ENCODE measurements at regions not wholly inside any gene's neighbourhood (a gene's known extent, or its start where the extent isn't known, plus 50 kb on each side); places are given as distances from the start of the nearest gene placed in this dataset.
A peak's percentile ranks its signal among the peaks of the same experiment; 100 is the strongest.

DNA sequence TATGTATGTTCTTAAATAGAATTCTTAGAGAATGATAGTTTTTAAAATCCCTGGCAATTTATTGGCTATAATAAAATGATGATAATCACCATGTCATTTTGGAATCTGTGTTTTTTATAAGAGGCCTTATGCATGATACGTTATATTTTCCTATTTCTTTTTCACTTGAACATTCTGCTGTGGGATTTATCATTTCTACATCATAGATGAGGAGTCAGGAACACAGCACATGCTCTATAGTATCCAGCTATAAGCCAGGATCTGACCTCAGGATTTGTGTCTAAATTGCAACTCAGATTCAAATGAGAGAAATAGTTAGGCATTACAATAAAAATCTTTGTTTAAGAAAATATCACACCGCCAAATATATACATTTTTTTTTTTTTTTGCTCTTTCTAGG is 928.0 kb downstream of the EFNB2 start:
- TF ChIP-seq, protein P1, sequence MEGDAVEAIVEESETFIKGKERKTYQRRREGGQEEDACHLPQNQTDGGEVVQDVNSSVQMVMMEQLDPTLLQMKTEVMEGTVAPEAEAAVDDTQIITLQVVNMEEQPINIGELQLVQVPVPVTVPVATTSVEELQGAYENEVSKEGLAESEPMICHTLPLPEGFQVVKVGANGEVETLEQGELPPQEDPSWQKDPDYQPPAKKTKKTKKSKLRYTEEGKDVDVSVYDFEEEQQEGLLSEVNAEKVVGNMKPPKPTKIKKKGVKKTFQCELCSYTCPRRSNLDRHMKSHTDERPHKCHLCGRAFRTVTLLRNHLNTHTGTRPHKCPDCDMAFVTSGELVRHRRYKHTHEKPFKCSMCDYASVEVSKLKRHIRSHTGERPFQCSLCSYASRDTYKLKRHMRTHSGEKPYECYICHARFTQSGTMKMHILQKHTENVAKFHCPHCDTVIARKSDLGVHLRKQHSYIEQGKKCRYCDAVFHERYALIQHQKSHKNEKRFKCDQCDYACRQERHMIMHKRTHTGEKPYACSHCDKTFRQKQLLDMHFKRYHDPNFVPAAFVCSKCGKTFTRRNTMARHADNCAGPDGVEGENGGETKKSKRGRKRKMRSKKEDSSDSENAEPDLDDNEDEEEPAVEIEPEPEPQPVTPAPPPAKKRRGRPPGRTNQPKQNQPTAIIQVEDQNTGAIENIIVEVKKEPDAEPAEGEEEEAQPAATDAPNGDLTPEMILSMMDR (conservative IDR thresholded peaks at IDR 0.05 in 1 of 2, IDR thresholded peaks at IDR 0.05 in 1 of 2; ENCODE audit: low read depth in 1 of 2, low read length in 2 of 2), result no peak
- TF ChIP-seq EZH2 (IDR thresholded peaks at IDR 0.05; ENCODE audit: low read length, missing control alignments), result no peak
- Histone ChIP-seq H3K79me2 (ENCODE audit: control insufficient read depth, insufficient read depth, low read length) (no peaks in the 10 kb centered on the region), H3K4me3 (replicated peaks in 1 of 4; ENCODE audit: control extremely low read depth in 1 of 4, insufficient read depth in 1 of 4, low read depth in 3 of 4, low read length in 4 of 4) (no peak overlapping the region), H3K4me2 (ENCODE audit: extremely low read depth, insufficient read depth, low read length) (no peak overlapping the region), H4K20me1 (ENCODE audit: control insufficient read depth, extremely low read depth, insufficient read depth, low read length) (no peaks in the 10 kb centered on the region), H3K9me3 (ENCODE audit: control insufficient read depth, insufficient read depth, low read depth, low read length) (no peaks in the 10 kb centered on the region), H2AFZ (ENCODE audit: low read length) (no peak overlapping the region), H3K4me1 (ENCODE audit: control insufficient read depth, extremely low read depth, insufficient read depth, low read length) (no peaks in the 10 kb centered on the region), H3K27me3 (ENCODE audit: control insufficient read depth, insufficient read depth, low read length) (no peaks in the 10 kb centered on the region), H3K9ac (ENCODE audit: insufficient read depth, low read length) (no peak overlapping the region), H3K27ac (ENCODE audit: insufficient read depth, low read length) (no peak overlapping the region), H3K36me3 (ENCODE audit: control insufficient read depth, insufficient read depth, low read length) (no peaks in the 10 kb centered on the region)
- DNase-seq (ENCODE audit: low read depth in 2 of 2), result no peak

DNA sequence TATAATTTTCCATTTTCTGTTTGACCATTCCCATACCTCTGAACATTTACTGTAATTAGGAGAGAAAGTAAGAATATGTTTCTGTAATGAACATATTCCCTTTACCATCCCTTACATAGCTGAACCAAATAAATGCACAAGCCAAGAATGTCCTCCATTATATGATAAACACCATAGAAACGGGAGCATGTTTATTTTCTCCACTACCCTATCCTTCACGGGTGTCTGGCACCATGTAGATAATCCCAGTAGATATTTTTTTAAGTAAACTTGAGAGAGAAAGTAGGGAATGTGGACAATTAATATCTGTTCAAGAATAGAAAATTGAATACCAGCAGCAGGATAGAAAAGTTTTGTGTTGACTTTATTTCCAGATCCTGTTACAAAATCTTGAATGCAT is 928.4 kb downstream of the EFNB2 start:
- H3K79me2 ChIP-seq (ENCODE audit: control insufficient read depth, insufficient read depth, low read length), result no peaks in the 10 kb centered on the region
- H3K9ac ChIP-seq (ENCODE audit: insufficient read depth, low read length), result no peak overlapping the region
- H3K27me3 ChIP-seq (ENCODE audit: control insufficient read depth, insufficient read depth, low read length), result no peaks in the 10 kb centered on the region
- no peaks in the 10 kb centered on the region for H3K9me3 ChIP-seq (ENCODE audit: control insufficient read depth, insufficient read depth, low read depth, low read length)
- no peak for TF ChIP-seq EZH2 (IDR thresholded peaks at IDR 0.05; ENCODE audit: low read length, missing control alignments)
- TF ChIP-seq, protein P1 (conservative IDR thresholded peaks at IDR 0.05 in 1 of 2, IDR thresholded peaks at IDR 0.05 in 1 of 2; ENCODE audit: low read depth in 1 of 2, low read length in 2 of 2), result no peak
- no peak for DNase-seq (ENCODE audit: low read depth in 2 of 2)
- H3K4me2 ChIP-seq (ENCODE audit: extremely low read depth, insufficient read depth, low read length), result no peak overlapping the region
- no peaks in the 10 kb centered on the region for H3K4me1 ChIP-seq (ENCODE audit: control insufficient read depth, extremely low read depth, insufficient read depth, low read length)
- no peaks in the 10 kb centered on the region for H4K20me1 ChIP-seq (ENCODE audit: control insufficient read depth, extremely low read depth, insufficient read depth, low read length)
- H3K4me3 ChIP-seq (replicated peaks in 1 of 4; ENCODE audit: control extremely low read depth in 1 of 4, insufficient read depth in 1 of 4, low read depth in 3 of 4, low read length in 4 of 4), result no peak overlapping the region
- H3K36me3 ChIP-seq (ENCODE audit: control insufficient read depth, insufficient read depth, low read length), result no peaks in the 10 kb centered on the region
- no peak overlapping the region for H2AFZ ChIP-seq (ENCODE audit: low read length)
- no peak overlapping the region for H3K27ac ChIP-seq (ENCODE audit: insufficient read depth, low read length)

DNA sequence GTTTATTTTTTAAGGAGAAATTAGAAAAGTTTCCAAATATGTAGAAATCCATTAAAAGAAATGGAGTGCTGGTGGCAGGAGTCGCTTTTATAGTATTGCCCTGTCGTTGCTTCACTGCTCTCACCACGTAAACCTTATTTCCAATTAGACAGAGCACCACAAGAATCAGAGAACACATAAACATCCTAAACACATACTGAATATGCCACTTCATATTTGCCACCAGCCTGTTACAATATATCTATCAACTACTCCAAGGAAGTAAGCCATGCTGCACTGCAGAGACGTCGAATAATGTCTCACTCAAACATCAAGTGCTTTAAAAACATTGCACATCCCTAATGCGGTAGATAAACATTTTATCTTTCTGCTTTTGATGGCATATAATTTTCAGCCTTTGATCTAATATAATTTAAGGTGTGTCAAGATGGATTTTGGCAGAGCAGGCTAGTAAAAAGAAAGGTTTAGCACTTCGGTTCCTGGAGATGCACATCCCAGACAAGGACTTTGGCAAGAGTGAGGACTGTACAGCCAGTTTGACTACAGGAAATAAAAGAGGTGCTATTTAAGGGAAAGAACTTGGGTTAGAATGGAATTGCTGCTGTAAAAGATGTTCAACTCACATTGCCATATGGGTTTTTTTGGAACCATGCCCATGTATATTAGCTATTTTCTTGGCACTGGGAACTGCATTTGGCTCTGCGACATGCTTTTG is 932.3 kb downstream of the EFNB2 start:
- TF ChIP-seq, protein P1 (conservative IDR thresholded peaks at IDR 0.05 in 1 of 2, IDR thresholded peaks at IDR 0.05 in 1 of 2; ENCODE audit: low read depth in 1 of 2, low read length in 2 of 2), result no peak
- TF ChIP-seq EZH2 (IDR thresholded peaks at IDR 0.05; ENCODE audit: low read length, missing control alignments), result no peak
- Histone ChIP-seq H3K27me3 (ENCODE audit: control insufficient read depth, insufficient read depth, low read length) (no peaks in the 10 kb centered on the region), H3K27ac (ENCODE audit: insufficient read depth, low read length) (no peak overlapping the region), H3K4me1 (ENCODE audit: control insufficient read depth, extremely low read depth, insufficient read depth, low read length) (no peaks in the 10 kb centered on the region), H3K9ac (ENCODE audit: insufficient read depth, low read length) (no peak overlapping the region), H2AFZ (ENCODE audit: low read length) (no peak overlapping the region), H3K36me3 (ENCODE audit: control insufficient read depth, insufficient read depth, low read length) (no peaks in the 10 kb centered on the region), H3K79me2 (ENCODE audit: control insufficient read depth, insufficient read depth, low read length) (no peaks in the 10 kb centered on the region), H3K4me2 (ENCODE audit: extremely low read depth, insufficient read depth, low read length) (no peak overlapping the region), H3K4me3 (replicated peaks in 1 of 4; ENCODE audit: control extremely low read depth in 1 of 4, insufficient read depth in 1 of 4, low read depth in 3 of 4, low read length in 4 of 4) (no peak overlapping the region), H4K20me1 (ENCODE audit: control insufficient read depth, extremely low read depth, insufficient read depth, low read length) (no peaks in the 10 kb centered on the region), H3K9me3 (ENCODE audit: control insufficient read depth, insufficient read depth, low read depth, low read length) (no peaks in the 10 kb centered on the region)
- peak in 1 of 2 donors; percentile 40 for DNase-seq (ENCODE audit: low read depth in 2 of 2)
